ENCODE measurements at regions not wholly inside any gene's neighbourhood (a gene's known extent, or its start where the extent isn't known, plus 50 kb on each side); places are given as distances from the start of the nearest gene placed in this dataset.
"Not testable (repeated sequence)": the region's sequence is repeated elsewhere in the genome, so short reads cannot be mapped to it uniquely, and the experiment has no call there.

DNA sequence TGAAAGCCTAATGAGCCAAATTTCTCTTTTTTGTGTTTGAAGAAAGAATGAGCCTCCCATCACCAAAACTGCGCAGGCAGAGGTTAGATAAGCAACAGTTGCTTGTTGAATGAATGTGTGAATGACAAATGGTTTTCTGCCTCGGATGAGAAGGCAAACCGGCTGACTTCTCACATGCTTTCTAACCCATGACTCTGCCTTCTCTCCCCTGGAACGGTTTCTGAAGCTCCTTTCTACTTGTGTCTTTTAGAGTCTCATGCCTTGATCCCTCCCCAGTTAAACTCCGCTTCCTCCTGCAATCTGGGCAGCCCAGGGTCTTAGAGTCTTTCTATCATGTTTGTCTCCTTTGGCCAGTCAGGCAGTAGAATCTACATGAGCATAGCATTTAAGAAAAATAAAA lies 342.1 kb upstream of the NCAM1 start:
- DNase-seq (ENCODE audit: low spot score in 2 of 2) = no peak
- intact Hi-C loops (cut with DNase I; ENCODE audit: low total_unique reads) = no loop called here
- H3K4me3 ChIP-seq (ENCODE audit: low read depth, poor library complexity, severe bottlenecking) = no peak overlapping the region
- WGBS, 2 donors = 81 to 84% methylated on average over 5 of the region's 5 CpGs
- no peak for TF ChIP-seq POLR2A (IDR thresholded peaks at IDR 0.05)
- TF ChIP-seq, protein P1, sequence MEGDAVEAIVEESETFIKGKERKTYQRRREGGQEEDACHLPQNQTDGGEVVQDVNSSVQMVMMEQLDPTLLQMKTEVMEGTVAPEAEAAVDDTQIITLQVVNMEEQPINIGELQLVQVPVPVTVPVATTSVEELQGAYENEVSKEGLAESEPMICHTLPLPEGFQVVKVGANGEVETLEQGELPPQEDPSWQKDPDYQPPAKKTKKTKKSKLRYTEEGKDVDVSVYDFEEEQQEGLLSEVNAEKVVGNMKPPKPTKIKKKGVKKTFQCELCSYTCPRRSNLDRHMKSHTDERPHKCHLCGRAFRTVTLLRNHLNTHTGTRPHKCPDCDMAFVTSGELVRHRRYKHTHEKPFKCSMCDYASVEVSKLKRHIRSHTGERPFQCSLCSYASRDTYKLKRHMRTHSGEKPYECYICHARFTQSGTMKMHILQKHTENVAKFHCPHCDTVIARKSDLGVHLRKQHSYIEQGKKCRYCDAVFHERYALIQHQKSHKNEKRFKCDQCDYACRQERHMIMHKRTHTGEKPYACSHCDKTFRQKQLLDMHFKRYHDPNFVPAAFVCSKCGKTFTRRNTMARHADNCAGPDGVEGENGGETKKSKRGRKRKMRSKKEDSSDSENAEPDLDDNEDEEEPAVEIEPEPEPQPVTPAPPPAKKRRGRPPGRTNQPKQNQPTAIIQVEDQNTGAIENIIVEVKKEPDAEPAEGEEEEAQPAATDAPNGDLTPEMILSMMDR (IDR thresholded peaks at IDR 0.05) = no peak

DNA sequence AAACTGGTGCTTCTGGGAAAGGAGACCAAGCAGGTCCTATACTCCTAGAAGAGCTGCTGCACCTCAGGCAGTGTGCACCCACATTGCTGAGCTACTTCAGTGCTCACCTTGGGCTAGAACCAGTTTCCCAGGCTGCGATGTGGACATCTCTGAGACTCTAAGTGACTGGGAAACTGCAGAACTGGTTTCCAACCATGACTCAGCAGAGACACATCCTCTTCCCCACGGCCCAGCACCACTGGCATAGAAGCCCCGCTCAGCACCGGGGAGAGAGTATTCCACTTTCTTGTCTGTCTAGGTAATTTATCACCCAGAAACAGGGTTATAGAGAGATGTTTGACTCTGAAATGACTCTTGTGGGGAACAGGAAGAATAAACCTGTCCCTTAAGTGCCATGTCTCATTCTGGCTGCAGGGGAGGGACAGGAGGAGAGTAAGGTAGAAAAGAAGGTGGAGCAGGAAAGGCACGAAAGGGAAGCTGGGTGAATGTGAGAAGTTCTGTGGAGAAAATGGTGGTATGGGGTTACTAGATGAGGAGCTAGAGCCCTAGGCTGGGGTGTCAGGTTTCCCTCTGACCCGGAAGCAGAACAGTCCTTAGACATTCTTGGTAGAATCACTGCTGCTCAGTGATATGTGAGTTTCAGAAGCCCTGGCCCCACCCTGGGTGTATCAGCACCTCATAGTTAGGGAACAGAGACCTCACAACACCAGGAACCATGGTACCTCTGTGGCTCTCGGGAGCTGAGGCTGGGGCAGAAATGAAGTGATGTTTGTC lies 340.4 kb upstream of the NCAM1 start:
- WGBS, 2 donors = 54 to 57% methylated on average over 7 of the region's 7 CpGs
- intact Hi-C loops (cut with DNase I; ENCODE audit: low total_unique reads) = no loop called here
- DNase-seq (ENCODE audit: low spot score in 2 of 2) = no peak
- no peak overlapping the region for H3K4me3 ChIP-seq (ENCODE audit: low read depth, poor library complexity, severe bottlenecking)
- TF ChIP-seq, protein P1 (IDR thresholded peaks at IDR 0.05) = no peak
- TF ChIP-seq POLR2A (IDR thresholded peaks at IDR 0.05) = no peak

DNA sequence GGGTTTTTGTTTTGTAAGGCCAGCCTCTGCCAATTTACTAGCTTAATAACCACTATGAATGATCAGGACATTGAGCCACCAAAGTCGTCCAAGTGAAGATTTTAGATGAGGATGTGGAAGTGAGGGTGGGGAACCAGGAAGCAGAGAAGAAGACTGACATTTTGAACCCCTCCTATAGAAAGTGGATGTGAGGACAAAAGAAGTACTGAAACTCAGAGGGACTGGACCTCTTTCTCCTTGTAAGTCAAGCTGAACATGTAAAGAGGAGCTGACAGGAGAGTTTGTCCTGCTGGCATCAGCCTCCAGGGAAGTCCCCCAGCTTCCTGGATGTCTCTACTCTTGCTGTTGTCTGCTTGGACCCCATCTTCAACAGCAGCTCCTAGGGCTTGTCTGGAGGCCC lies 338.2 kb upstream of the NCAM1 start:
- DNase-seq (ENCODE audit: low spot score in 2 of 2) = no peak
- 55 to 67% methylated on average over 1 of the region's 1 CpG for WGBS, 2 donors
- TF ChIP-seq POLR2A (IDR thresholded peaks at IDR 0.05) = no peak
- TF ChIP-seq, protein P1 (IDR thresholded peaks at IDR 0.05) = no peak
- no peak overlapping the region for H3K4me3 ChIP-seq (ENCODE audit: low read depth, poor library complexity, severe bottlenecking)
- intact Hi-C loops (cut with DNase I; ENCODE audit: low total_unique reads) = no loop called here

DNA sequence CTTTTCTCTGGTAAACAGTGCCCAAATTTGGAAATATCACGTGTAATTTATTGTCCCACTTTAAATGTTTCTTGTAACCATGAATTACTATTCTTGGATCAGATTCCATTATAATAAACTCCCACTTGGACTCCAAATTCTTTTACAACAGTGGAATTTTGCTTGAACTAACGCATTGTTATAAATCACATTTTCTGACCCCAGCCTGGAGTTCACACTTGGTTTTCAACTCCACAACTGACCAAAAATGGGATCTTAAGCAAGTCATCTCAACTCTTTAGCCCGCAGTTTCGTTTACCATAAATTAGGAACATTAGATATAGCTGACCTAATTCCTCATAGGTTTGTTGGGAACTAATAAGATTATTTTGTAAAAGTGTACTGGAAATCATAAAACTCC lies 336.8 kb upstream of the NCAM1 start:
- no peak for TF ChIP-seq POLR2A (IDR thresholded peaks at IDR 0.05)
- TF ChIP-seq, protein P1 (IDR thresholded peaks at IDR 0.05) = no peak
- intact Hi-C loops (cut with DNase I; ENCODE audit: low total_unique reads) = no loop called here
- WGBS, 2 donors = 58 to 67% methylated on average over 4 of the region's 4 CpGs
- no peak overlapping the region for H3K4me3 ChIP-seq (ENCODE audit: low read depth, poor library complexity, severe bottlenecking)
- no peak for DNase-seq (ENCODE audit: low spot score in 2 of 2)

DNA sequence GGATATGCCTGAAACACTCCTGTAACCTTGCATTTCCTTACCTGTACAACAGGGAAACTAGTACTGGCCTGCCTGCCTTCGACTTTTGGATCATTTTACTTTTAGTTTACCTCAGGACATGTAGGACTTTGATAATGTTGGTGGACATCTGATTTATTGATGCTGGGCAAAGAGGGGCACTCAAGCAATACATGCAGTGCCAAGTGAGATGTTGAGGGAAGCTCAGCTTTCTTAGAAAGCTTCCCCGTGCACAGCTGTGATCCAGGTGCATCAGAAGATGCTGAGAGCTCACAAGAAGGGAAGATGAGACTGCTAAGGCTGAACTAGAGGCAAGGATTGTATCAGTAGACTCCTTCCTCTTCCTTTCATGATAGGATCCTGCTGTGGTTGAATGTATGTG lies 336.2 kb upstream of the NCAM1 start:
- intact Hi-C loops (cut with DNase I; ENCODE audit: low total_unique reads); H3K4me3 ChIP-seq (ENCODE audit: low read depth, poor library complexity, severe bottlenecking): not testable (repeated sequence)
- 47 to 55% methylated on average over 2 of the region's 2 CpGs for WGBS, 2 donors

DNA sequence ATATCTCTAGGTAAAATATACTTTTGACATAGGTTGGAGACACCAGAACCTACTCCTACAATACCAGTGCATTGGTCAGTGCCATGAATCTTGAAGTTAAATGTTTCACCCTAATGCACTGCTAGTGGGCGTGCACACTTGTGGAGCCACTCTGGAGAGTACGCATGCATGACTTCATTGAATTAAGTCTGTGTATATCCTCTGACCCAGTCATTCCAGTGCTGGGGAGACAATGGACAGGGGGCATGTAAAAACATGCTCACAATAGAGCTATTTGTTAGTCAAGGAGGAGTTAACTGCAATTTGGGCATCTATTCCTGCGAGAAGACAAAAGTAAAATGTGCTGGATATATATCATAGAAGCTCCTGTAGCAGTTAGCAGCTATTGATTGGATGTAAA lies 335.4 kb upstream of the NCAM1 start:
- TF ChIP-seq, protein P1 (IDR thresholded peaks at IDR 0.05) = no peak
- TF ChIP-seq POLR2A (IDR thresholded peaks at IDR 0.05) = no peak
- DNase-seq (ENCODE audit: low spot score in 2 of 2) = no peak
- WGBS, 2 donors = 74 to 83% methylated on average over 3 of the region's 3 CpGs
- intact Hi-C loops (cut with DNase I; ENCODE audit: low total_unique reads) = no loop called here
- no peak overlapping the region for H3K4me3 ChIP-seq (ENCODE audit: low read depth, poor library complexity, severe bottlenecking)

More for the DNA sequence above, 336.2 kb upstream of the NCAM1 start:
- DNase-seq (ENCODE audit: low spot score in 2 of 2) = not testable (repeated sequence)
